ENCODE measurements at regions not wholly inside any gene's neighbourhood (a gene's known extent, or its start where the extent isn't known, plus 50 kb on each side); places are given as distances from the start of the nearest gene placed in this dataset.

DNA sequence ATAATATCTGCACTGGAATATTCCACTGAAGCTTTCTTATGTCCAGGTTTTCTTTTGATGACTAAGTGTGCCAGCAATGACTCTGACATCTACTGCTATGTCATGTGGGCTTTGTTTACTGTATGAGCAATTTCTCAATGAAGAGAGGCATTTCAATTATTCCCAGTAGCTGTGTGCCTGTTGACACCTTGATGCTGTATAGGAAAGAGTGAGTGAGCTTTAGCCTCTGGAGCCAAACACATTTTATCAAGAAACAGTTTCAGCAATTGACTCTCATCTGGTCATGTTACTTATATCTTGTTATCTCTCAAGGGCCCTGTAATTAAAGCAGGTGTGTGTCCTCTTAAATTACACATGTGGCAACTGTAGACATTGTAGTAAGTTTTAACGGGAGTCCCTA lies 493.2 kb upstream of the FANCL start:
- TF ChIP-seq, protein P1, sequence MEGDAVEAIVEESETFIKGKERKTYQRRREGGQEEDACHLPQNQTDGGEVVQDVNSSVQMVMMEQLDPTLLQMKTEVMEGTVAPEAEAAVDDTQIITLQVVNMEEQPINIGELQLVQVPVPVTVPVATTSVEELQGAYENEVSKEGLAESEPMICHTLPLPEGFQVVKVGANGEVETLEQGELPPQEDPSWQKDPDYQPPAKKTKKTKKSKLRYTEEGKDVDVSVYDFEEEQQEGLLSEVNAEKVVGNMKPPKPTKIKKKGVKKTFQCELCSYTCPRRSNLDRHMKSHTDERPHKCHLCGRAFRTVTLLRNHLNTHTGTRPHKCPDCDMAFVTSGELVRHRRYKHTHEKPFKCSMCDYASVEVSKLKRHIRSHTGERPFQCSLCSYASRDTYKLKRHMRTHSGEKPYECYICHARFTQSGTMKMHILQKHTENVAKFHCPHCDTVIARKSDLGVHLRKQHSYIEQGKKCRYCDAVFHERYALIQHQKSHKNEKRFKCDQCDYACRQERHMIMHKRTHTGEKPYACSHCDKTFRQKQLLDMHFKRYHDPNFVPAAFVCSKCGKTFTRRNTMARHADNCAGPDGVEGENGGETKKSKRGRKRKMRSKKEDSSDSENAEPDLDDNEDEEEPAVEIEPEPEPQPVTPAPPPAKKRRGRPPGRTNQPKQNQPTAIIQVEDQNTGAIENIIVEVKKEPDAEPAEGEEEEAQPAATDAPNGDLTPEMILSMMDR (IDR thresholded peaks at IDR 0.05) = no peak
- TF ChIP-seq POLR2A (IDR thresholded peaks at IDR 0.05) = no peak

All from transverse colon (tissue), 3 donors.